Tibial nerve (tissue), 4 donors: ENCODE measurements at regions not wholly inside any gene's neighbourhood (a gene's known extent, or its start where the extent isn't known, plus 50 kb on each side); places are given as distances from the start of the nearest gene placed in this dataset.

ENCODE experiments used
- EP300 ChIP-seq, 2 donors: sonication (generic); formaldehyde crosslinking; IDR thresholded peaks; one replicate each; pipeline ENCODE4 v1.6.1; 2017; ENCODE audit warnings: antibody characterized with exemption in 2 of 2, mild to moderate bottlenecking in 1 of 2
- POLR2A ChIP-seq, 2 donors: fragments of 450-650 bp; IDR thresholded peaks; one replicate each; pipeline ENCODE4 v1.6.1; 2017; ENCODE audit warnings: antibody characterized with exemption in 2 of 2, mild to moderate bottlenecking in 2 of 2, moderate library complexity in 2 of 2
- TF ChIP-seq, protein P1 (sequence below), 5 experiments: fragments of 200-600 bp in 3 of 5; fragments of 450-650 bp in 2 of 5; sonication (generic) in 3 of 5; IDR thresholded peaks; one replicate each; pipeline ENCODE4 v1.5.1; 2016 to 2019; ENCODE audit warnings: antibody characterized with exemption in 5 of 5, mild to moderate bottlenecking in 3 of 5, moderate library complexity in 2 of 5

DNA sequence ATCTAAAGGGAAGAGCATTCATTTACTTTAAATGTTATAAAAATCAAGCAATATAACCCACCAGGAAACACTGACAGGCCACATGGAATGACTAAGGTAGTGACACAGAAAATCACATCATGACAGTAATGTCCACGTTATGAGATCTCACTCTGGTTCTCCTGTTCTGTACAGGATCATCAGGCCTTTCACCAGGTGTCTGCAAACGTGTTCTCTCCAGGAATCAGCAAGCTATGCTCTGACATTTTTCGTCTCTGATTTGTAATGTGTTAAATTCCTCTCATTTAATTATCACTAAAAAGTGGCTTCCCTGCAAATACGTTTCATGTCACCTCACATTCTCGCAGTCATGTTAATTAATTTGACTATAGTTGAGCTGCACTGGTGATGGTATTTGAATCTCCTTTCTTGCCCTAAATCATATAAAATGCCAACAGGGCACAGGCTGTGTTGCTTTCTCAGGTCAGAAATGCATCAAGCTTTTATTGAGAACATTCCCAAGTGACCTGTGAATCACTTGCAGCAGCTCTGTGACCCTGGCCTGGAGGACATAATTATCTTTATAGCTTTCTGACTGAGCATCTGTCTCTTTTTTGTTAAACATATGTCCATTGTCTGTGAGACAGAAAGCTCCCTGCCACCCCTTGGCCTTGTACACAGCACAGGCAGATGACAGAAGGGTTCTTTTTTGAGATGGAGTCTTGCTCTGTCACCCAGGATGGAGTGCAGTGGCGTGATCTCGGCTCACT lies 196.2 kb downstream of the DIRAS2 start:
- TF ChIP-seq, protein P1, sequence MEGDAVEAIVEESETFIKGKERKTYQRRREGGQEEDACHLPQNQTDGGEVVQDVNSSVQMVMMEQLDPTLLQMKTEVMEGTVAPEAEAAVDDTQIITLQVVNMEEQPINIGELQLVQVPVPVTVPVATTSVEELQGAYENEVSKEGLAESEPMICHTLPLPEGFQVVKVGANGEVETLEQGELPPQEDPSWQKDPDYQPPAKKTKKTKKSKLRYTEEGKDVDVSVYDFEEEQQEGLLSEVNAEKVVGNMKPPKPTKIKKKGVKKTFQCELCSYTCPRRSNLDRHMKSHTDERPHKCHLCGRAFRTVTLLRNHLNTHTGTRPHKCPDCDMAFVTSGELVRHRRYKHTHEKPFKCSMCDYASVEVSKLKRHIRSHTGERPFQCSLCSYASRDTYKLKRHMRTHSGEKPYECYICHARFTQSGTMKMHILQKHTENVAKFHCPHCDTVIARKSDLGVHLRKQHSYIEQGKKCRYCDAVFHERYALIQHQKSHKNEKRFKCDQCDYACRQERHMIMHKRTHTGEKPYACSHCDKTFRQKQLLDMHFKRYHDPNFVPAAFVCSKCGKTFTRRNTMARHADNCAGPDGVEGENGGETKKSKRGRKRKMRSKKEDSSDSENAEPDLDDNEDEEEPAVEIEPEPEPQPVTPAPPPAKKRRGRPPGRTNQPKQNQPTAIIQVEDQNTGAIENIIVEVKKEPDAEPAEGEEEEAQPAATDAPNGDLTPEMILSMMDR (IDR thresholded peaks at IDR 0.05): no peak
- TF ChIP-seq POLR2A (IDR thresholded peaks at IDR 0.05): no peak
- no peak for TF ChIP-seq EP300 (IDR thresholded peaks at IDR 0.05)
